ENCODE measurements at regions not wholly inside any gene's neighbourhood (a gene's known extent, or its start where the extent isn't known, plus 50 kb on each side); places are given as distances from the start of the nearest gene placed in this dataset.

DNA sequence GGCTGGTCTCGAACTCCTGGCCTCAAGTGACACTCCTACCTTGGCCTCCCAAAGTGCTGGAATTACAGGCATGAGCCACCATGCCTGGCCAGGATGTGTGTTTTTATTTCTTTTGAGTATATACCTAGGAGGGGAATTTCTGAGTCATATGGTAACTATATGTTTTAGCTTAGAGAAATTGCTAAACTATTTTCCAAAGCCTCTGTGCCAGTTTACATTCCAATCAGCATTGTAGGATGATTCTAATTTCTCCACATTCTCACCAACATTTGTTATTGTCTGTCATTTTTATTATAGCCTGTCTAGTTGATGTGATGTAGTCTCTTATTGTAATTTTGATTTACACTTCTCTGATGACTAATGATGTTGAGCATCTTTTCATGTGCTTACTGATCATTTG, 1576.0 kb downstream of the RPA4 start:
- Histone ChIP-seq H3K4me3 (ENCODE audit: insufficient read depth, low read depth, low read length) (no peak overlapping the region), H3K27me3 (ENCODE audit: control insufficient read depth, insufficient read depth, low read length) (no peaks in the 10 kb centered on the region), H3K36me3 (replicated peaks; ENCODE audit: control insufficient read depth, insufficient read depth, low read length) (no peaks in the 10 kb centered on the region)
- DNase-seq = no peak

DNA sequence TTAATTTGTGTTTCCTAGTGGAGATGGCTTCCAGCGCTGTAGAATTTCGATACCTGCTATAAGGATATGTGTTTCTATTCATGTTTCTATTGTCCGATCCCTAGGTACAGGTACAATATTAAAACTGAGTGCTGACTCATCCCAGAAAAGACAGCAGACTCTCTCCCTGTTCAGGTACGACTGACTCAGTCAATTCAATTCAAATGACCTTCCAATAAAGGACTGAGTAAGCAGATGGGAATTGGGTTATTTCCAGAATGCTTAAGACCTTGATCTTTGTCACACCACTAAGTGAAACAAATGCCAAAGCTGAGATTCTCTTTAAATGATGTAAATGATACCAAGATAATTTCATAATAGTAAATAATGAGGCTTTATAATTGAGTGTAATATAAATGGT, 1596.9 kb downstream of the RPA4 start:
- no peaks in the 10 kb centered on the region for H3K27me3 ChIP-seq (ENCODE audit: control insufficient read depth, insufficient read depth, low read length)
- H3K36me3 ChIP-seq (replicated peaks; ENCODE audit: control insufficient read depth, insufficient read depth, low read length) = no peaks in the 10 kb centered on the region
- H3K4me3 ChIP-seq (ENCODE audit: insufficient read depth, low read depth, low read length) = no peak overlapping the region
- no peak for DNase-seq

DNA sequence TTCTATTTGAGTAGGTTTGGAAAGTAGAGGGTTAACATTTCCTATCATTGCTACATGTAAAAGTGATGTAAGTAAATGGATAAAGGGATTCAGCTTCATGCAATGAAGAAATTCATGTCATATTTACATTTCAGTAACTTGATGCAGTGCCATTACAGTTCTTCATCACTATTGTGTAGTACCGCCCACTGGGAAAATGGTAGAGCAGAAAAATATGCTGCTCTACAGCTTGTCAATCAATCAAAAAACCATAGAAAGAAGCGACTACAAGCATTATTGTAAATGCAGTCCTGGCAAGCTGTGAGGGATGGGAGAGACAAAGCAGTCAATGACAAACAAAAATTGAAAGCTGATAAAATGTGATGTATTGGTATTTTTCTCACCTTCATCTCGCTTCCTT, 1597.9 kb downstream of the RPA4 start:
- Histone ChIP-seq H3K27me3 (ENCODE audit: control insufficient read depth, insufficient read depth, low read length) (no peaks in the 10 kb centered on the region), H3K36me3 (replicated peaks; ENCODE audit: control insufficient read depth, insufficient read depth, low read length) (no peaks in the 10 kb centered on the region), H3K4me3 (ENCODE audit: insufficient read depth, low read depth, low read length) (no peak overlapping the region)
- no peak for DNase-seq

DNA sequence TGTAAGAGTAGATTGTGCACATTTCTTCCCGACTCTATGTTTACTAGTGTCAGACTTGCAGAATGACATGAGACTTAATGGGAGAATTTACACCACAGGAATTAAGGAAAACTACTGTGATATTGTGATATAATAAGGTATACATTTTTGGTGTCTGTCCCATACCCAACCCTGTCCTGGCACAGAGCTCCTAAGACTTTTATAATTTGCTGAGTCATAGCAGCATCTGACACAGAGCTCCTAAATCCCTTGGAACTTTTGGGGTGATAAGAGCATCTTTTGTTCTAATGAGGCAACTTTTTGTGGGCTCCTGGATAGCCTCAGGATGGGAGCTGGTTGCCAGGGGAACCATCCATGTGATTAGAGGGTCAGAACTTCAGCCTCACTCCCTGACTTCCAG, 1607.0 kb downstream of the RPA4 start:
- Histone ChIP-seq H3K4me3 (ENCODE audit: insufficient read depth, low read depth, low read length) (no peak overlapping the region), H3K36me3 (replicated peaks; ENCODE audit: control insufficient read depth, insufficient read depth, low read length) (no peaks in the 10 kb centered on the region), H3K27me3 (ENCODE audit: control insufficient read depth, insufficient read depth, low read length) (no peaks in the 10 kb centered on the region)
- no peak for DNase-seq

DNA sequence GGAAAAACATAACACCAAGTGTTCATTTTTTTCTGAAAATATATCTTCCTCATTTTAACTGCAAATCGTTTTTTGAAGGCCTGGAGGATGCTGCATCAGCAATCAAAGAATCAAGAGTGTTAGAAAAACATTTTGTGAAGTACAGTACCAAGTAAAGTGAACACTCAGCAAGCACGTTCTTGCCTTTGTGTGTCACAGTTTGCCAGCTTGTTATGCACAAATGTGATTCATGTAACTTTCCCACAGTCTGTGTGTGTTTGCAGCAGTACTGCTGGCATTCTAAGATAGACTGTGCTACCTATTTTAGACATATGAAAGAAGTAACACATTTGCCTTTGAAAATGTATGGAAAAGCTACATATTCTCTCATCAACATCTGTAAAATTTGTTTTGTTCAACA, 1617.7 kb downstream of the RPA4 start:
- H3K4me3 ChIP-seq (ENCODE audit: insufficient read depth, low read depth, low read length) = no peak overlapping the region
- no peak for DNase-seq

DNA sequence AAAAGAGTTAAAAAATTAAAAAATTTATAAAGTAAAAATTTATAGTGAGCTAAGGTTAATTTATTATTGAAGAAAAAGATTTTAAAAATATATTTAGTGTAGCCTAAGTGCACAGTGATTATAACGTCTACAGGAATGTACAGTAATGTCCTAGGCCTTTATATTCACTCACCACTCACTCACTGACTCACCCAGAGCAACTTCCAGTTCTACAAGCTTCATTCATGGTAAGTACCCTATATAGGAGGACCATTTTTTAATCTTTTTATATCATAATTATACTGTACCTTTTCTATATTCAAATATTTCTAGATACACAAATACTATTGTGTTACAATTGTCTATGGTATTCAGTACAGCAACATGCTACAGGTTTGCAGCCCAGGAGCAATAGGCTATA, 1623.2 kb downstream of the RPA4 start:
- H3K27me3 ChIP-seq (ENCODE audit: control insufficient read depth, insufficient read depth, low read length) = no peaks in the 10 kb centered on the region
- H3K4me3 ChIP-seq (ENCODE audit: insufficient read depth, low read depth, low read length) = no peak overlapping the region
- no peaks in the 10 kb centered on the region for H3K36me3 ChIP-seq (replicated peaks; ENCODE audit: control insufficient read depth, insufficient read depth, low read length)
- DNase-seq = no peak

More for the DNA sequence above, 1617.7 kb downstream of the RPA4 start:
- Histone ChIP-seq H3K36me3 (replicated peaks; ENCODE audit: control insufficient read depth, insufficient read depth, low read length) (no peaks in the 10 kb centered on the region), H3K27me3 (ENCODE audit: control insufficient read depth, insufficient read depth, low read length) (no peaks in the 10 kb centered on the region)

DNA sequence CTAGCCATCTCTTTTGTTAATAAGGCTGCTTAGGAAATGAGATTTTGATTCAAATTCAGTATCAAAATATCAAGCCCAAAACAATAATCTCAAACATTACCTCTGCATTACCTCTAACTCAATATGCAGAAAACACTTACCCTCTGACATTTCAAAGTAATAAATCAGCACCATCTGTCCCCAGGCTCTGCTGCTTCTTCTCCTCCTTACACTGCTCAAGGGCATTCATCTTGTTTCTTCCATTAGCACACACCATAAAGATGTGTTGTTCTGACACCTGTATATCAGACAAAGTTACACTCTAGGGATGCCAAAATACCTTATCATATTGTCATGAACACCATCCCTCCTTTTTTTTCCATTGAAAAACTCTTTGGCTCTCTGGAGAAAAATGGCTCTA, 1630.3 kb downstream of the RPA4 start:
- no peaks in the 10 kb centered on the region for H3K27me3 ChIP-seq (ENCODE audit: control insufficient read depth, insufficient read depth, low read length)
- no peaks in the 10 kb centered on the region for H3K36me3 ChIP-seq (replicated peaks; ENCODE audit: control insufficient read depth, insufficient read depth, low read length)
- no peak for DNase-seq
- H3K4me3 ChIP-seq (ENCODE audit: insufficient read depth, low read depth, low read length) = no peak overlapping the region

DNA sequence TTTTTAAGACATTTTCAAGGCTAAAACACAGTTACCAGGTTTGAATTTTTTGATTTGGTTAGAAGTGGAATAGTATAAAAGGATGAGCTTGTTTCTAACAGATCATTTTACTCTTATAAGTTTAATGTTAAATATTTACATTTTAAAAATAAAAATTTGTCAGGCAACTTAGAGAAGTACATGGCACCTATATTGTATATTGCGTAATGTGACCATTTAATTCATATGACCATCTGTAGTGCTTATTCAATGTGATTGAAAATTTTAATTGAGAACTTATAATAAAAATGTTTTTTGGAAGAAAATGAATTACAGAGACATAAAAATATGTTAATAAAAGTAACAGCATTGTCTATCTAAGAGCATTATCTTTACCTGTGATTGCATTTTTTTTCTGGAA, 1632.4 kb downstream of the RPA4 start:
- no peak for DNase-seq
- Histone ChIP-seq H3K4me3 (ENCODE audit: insufficient read depth, low read depth, low read length) (no peak overlapping the region), H3K27me3 (ENCODE audit: control insufficient read depth, insufficient read depth, low read length) (no peaks in the 10 kb centered on the region), H3K36me3 (replicated peaks; ENCODE audit: control insufficient read depth, insufficient read depth, low read length) (no peaks in the 10 kb centered on the region)

DNA sequence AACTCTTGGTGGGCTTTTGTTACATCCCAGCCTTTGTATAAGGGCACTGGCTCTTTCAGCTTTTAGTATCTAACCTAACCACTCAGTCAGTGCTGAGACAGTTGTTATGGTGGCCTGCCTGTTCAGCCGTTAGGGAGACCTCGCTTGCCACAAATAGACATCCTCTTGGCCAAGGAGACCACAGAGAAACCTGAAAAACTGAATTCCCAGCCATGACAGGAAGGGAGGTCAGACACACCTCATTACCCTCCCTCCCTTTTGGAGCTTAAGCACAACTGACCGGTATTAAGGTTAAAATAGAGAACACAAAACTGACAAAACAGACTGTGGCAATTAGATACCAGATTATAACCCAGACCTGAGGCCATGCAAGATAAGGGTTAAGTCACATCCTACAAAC, 1639.3 kb downstream of the RPA4 start:
- Histone ChIP-seq H3K36me3 (replicated peaks; ENCODE audit: control insufficient read depth, insufficient read depth, low read length) (no peaks in the 10 kb centered on the region), H3K27me3 (ENCODE audit: control insufficient read depth, insufficient read depth, low read length) (no peaks in the 10 kb centered on the region), H3K4me3 (ENCODE audit: insufficient read depth, low read depth, low read length) (no peak overlapping the region)
- no peak for DNase-seq

DNA sequence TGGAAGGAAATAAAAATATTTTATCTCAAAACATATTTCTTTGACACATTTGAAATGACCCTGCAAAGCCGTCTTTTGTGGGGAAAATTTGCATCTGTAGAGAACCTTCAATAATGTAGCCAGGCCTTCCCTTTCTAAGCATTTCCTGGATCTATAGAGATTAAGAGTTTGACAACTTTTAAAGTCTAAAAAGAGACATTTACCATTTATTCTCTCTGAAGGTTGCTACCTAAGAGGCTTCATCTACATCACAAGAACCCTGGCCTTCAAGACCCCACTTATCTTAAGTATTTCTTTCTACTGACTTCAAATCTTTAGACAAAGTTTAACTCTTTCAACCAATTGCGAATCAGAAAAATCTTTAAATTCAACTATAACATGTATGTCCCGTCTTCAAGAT, 1639.8 kb downstream of the RPA4 start:
- Histone ChIP-seq H3K4me3 (ENCODE audit: insufficient read depth, low read depth, low read length) (no peak overlapping the region), H3K36me3 (replicated peaks; ENCODE audit: control insufficient read depth, insufficient read depth, low read length) (no peaks in the 10 kb centered on the region), H3K27me3 (ENCODE audit: control insufficient read depth, insufficient read depth, low read length) (no peaks in the 10 kb centered on the region)
- DNase-seq = no peak

DNA sequence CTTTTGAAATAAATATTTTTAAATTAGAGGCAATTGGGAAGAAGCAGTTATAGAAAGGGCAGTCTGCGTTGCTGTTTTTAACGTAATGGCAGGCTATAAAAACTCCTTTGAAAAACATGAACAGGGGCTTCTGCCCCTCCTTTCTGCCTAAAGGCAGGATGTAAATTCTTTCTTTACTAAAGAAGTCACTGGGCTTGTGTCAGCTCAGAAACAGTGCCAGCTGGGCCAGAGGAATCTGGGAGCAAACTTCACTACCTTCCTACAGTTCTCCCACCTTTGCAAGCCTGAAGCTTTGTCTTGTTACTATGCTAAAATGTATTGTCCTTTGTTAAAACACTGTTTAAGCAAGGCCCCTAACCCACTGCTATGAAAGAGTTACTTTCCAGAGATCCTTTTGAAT, 1664.8 kb downstream of the RPA4 start:
- DNase-seq = peak; percentile 6
- no peaks in the 10 kb centered on the region for H3K36me3 ChIP-seq (replicated peaks; ENCODE audit: control insufficient read depth, insufficient read depth, low read length)
- no peaks in the 10 kb centered on the region for H3K27me3 ChIP-seq (ENCODE audit: control insufficient read depth, insufficient read depth, low read length)
- H3K4me3 ChIP-seq (ENCODE audit: insufficient read depth, low read depth, low read length) = no peak overlapping the region

DNA sequence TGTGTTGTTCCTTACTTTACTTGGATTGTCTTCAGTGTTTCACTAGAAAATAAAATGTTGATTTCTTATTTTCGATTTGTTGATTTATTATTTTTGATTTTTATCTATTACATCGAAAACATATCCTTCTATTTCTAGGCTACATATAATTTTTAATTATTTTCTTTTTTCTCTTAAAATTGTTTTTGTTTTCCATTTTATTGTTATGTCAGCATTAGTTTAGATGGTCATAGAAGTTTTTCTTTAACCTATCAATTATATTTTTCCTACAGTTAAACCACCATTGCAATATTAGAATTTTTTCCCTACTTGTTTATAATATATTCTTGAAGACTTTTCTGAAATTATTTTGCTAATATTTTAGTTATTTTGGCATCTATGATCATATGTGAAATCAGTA, 1685.1 kb downstream of the RPA4 start:
- DNase-seq = no peak
- Histone ChIP-seq H3K36me3 (replicated peaks; ENCODE audit: control insufficient read depth, insufficient read depth, low read length) (no peaks in the 10 kb centered on the region), H3K4me3 (ENCODE audit: insufficient read depth, low read depth, low read length) (no peak overlapping the region), H3K27me3 (ENCODE audit: control insufficient read depth, insufficient read depth, low read length) (no peaks in the 10 kb centered on the region)

DNA sequence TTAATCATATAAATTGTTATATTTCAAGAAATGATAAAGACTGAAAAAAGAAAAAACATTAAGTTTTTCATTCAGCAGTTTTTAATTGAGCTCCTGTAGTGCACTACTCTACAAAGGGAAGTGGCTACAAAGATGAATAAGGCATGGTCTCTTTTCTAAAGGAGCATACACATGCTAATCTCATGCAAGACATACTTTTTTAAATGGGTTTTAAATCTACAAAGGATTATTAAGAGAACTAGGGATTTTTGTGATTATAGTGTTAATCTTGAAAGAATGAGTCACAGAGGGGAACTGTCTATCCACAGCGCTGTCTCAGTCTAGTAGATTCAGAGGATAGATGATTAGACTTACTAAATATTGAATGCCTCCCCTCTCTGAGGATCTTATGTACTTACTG, 1722.2 kb downstream of the RPA4 start:
- DNase-seq = no peak
- Histone ChIP-seq H3K36me3 (replicated peaks; ENCODE audit: control insufficient read depth, insufficient read depth, low read length) (peaks cover 1% of the 10 kb centered on the region; the same call in 1 of the 2 replicates), H3K4me3 (ENCODE audit: insufficient read depth, low read depth, low read length) (no peak overlapping the region), H3K27me3 (ENCODE audit: control insufficient read depth, insufficient read depth, low read length) (no peaks in the 10 kb centered on the region)

DNA sequence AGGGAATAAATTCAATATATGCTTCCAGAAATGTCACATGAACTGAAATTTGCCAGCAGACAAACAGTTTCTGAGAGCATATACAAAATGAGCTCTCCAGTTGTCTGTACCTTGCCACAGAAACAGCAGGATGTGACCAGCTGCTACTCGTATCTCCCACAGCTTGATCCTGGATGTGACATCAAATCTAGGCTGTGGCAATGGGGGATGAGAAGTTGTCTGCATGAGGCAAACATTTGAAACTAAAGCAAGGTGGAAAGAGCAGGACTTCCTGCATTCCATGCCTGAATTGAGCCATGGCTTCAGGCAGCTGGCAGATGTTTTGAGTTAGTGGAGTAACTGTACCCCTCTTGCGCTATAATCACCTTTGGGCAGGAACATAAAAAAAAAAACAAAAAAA, 1724.0 kb downstream of the RPA4 start:
- H3K36me3 ChIP-seq (replicated peaks; ENCODE audit: control insufficient read depth, insufficient read depth, low read length) = peaks cover 1% of the 10 kb centered on the region
- H3K4me3 ChIP-seq (ENCODE audit: insufficient read depth, low read depth, low read length) = no peak overlapping the region
- no peak for DNase-seq
- H3K27me3 ChIP-seq (ENCODE audit: control insufficient read depth, insufficient read depth, low read length) = no peaks in the 10 kb centered on the region

DNA sequence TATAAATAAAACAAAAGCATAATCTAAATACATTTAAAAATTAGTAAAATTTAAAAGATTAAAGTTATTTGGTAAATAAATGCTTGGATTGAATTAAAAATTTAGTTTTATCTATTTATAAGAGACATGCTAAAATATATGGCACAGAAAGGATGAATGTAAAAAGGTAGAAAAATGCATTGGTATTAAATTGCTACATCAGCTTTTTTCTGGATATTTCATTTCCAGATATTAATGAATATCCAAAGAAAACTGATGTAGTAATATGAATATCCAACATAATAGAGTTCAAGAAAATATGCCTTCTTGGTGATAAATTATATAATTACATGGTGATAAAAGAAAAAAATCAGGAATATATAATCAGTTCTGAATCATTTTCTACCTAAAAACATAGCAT, 1743.9 kb downstream of the RPA4 start:
- no peak for DNase-seq
- H3K36me3 ChIP-seq (replicated peaks; ENCODE audit: control insufficient read depth, insufficient read depth, low read length) = peaks cover 8% of the 10 kb centered on the region
- no peaks in the 10 kb centered on the region for H3K27me3 ChIP-seq (ENCODE audit: control insufficient read depth, insufficient read depth, low read length)
- no peak overlapping the region for H3K4me3 ChIP-seq (ENCODE audit: insufficient read depth, low read depth, low read length)

DNA sequence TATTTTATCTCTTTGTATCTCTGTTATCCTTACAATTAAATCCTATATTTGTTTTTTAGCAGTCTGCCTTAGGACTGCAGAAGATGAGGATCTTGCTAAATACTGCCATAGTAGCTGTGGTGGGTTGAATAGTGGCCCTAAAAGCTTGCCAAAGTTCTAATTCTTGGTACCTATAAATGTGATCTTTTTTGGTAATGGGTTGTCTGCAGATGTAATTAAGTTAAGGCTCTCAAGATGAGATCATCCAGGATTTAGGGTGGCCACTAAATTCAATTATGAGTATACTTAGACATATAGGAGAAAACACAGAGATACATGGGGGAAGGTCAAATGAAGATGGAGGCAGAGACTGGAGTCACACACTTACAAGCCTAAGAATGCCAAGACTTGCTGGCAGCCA, 1753.7 kb downstream of the RPA4 start:
- peaks cover 2% of the 10 kb centered on the region; the same call in 1 of the 2 replicates for H3K36me3 ChIP-seq (replicated peaks; ENCODE audit: control insufficient read depth, insufficient read depth, low read length)

More for the DNA sequence above, 1753.7 kb downstream of the RPA4 start:
- Histone ChIP-seq H3K27me3 (ENCODE audit: control insufficient read depth, insufficient read depth, low read length) (no peaks in the 10 kb centered on the region), H3K4me3 (ENCODE audit: insufficient read depth, low read depth, low read length) (no peak overlapping the region)
- no peak for DNase-seq

All from H7 (cell line).